IMR-90 (cell line): ENCODE measurements at regions not wholly inside any gene's neighbourhood (a gene's known extent, or its start where the extent isn't known, plus 50 kb on each side); places are given as distances from the start of the nearest gene placed in this dataset.
A peak's percentile ranks its signal among the peaks of the same experiment; 100 is the strongest.

ENCODE experiments used
- ATAC-seq: fragments of 200-7000 bp; cut with Tn5 transposase; 2 replicates; pipeline ENCODE4 v1.9.1; 2020; ENCODE audit warnings: low read depth, mild to moderate bottlenecking, moderate library complexity
- BruUV-seq: library from RNA; stranded (reverse); fragments of 400-500 nt; replicated peaks from 2 replicates; lab custom pipeline; 2021; lab: Mats Ljungman, UMichigan
- CTCF ChIA-PET: fragments of 300-600 bp; formaldehyde crosslinking; extraction: SDS; loops from one replicate; lab custom pipeline; 2021; ENCODE audit warnings: antibody characterized with exemption; lab: Yijun Ruan, JAX
- POLR2A ChIA-PET: fragments of 300-600 bp; sonication (Branson Sonifier 250); formaldehyde crosslinking; loops from one replicate; lab custom pipeline; 2022; ENCODE audit warnings: antibody characterized with exemption; ENCODE audit not compliant: unreplicated experiment; lab: Charles Lee
- DNase-seq: peaks from one replicate; pipeline ENCODE4 v3.0.0; 2013
- H2AFZ ChIP-seq: replicated peaks from 2 replicates; pipeline ENCODE3; 2013; ENCODE audit warnings: low read length, mild to moderate bottlenecking; ENCODE audit not compliant: poor library complexity
- H2AK5ac ChIP-seq: 2 replicates; pipeline ENCODE4 v1.6.1; 2013; ENCODE audit warnings: low read depth, low read length, inconsistent platforms
- H2AK9ac ChIP-seq: replicated peaks from 2 replicates; pipeline ENCODE3; 2013; ENCODE audit warnings: mild to moderate bottlenecking, low read depth, low read length, moderate library complexity; ENCODE audit not compliant: poor library complexity
- H2BK120ac ChIP-seq: 2 replicates; pipeline ENCODE4 v1.6.1; 2013; ENCODE audit warnings: low read depth, low read length, inconsistent platforms
- H2BK15ac ChIP-seq: 3 replicates; pipeline ENCODE4 v1.6.1; 2013; ENCODE audit warnings: low read depth, low read length, inconsistent platforms
- H2BK20ac ChIP-seq: 2 replicates; pipeline ENCODE4 v1.6.1; 2013; ENCODE audit warnings: low read depth, mild to moderate bottlenecking, inconsistent platforms, low read length, moderate library complexity
- H2BK5ac ChIP-seq: 2 replicates; pipeline ENCODE4 v1.6.1; 2013; ENCODE audit warnings: mild to moderate bottlenecking, low read depth, low read length, inconsistent platforms; ENCODE audit not compliant: poor library complexity, severe bottlenecking
- H3K14ac ChIP-seq: replicated peaks from 2 replicates; pipeline ENCODE4 v1.6.1; 2013; ENCODE audit warnings: low read depth, low read length, inconsistent platforms
- H3K18ac ChIP-seq: 2 replicates; pipeline ENCODE4 v1.6.1; 2013; ENCODE audit warnings: low read depth, low read length, control low read depth
- H3K23ac ChIP-seq: 2 replicates; pipeline ENCODE4 v1.6.1; 2013; ENCODE audit warnings: low read depth, low read length, inconsistent platforms
- H3K27ac ChIP-seq: 2 replicates; pipeline ENCODE4 v1.5.1; 2013; ENCODE audit warnings: mild to moderate bottlenecking, control low read depth, low read length; ENCODE audit not compliant: insufficient read depth
- H3K27me3 ChIP-seq: 2 replicates; pipeline ENCODE4 v1.6.1; 2013; ENCODE audit warnings: low read length; ENCODE audit not compliant: control insufficient read depth, insufficient read depth
- H3K36me3 ChIP-seq: 2 replicates; pipeline ENCODE4 v1.6.1; 2013; ENCODE audit warnings: low read length, mixed read lengths; ENCODE audit not compliant: control insufficient read depth, insufficient read depth
- H3K4ac ChIP-seq: 2 replicates; pipeline ENCODE4 v1.6.1; 2013; ENCODE audit warnings: low read depth, low read length, inconsistent platforms
- H3K4me1 ChIP-seq: 2 replicates; pipeline ENCODE4 v1.6.1; 2013; ENCODE audit warnings: low read length, mixed read lengths; ENCODE audit not compliant: control insufficient read depth, insufficient read depth
- H3K4me2 ChIP-seq: 2 replicates; pipeline ENCODE4 v1.6.1; 2013; ENCODE audit warnings: low read depth, mild to moderate bottlenecking, control low read depth, low read length, moderate library complexity
- H3K4me3 ChIP-seq: 2 replicates; pipeline ENCODE4 v1.5.1; 2013; ENCODE audit warnings: low read depth, mild to moderate bottlenecking, control low read depth, low read length, moderate library complexity; ENCODE audit not compliant: insufficient read depth
- H3K56ac ChIP-seq: 2 replicates; pipeline ENCODE4 v1.6.1; 2013; ENCODE audit warnings: low read length, inconsistent platforms; ENCODE audit not compliant: insufficient read depth; ENCODE audit errors: extremely low read depth
- H3K79me1 ChIP-seq, 2 experiments: 2 replicates each; pipeline ENCODE4 v1.6.1; 2013; ENCODE audit warnings: low read length in 2 of 2, inconsistent platforms in 1 of 2, low read depth in 1 of 2
- H3K9ac ChIP-seq: 2 replicates; pipeline ENCODE4 v1.6.1; 2013; ENCODE audit warnings: low read depth, low read length, control low read depth
- H3K9me1 ChIP-seq: 2 replicates; pipeline ENCODE4 v1.6.1; 2013; ENCODE audit warnings: low read length, inconsistent platforms; ENCODE audit not compliant: insufficient read depth
- H3K9me3 ChIP-seq: 2 replicates; pipeline ENCODE4 v1.6.1; 2013; ENCODE audit warnings: low read length; ENCODE audit not compliant: control insufficient read depth, insufficient read depth
- H4K20me1 ChIP-seq: 2 replicates; pipeline ENCODE4 v1.6.1; 2013; ENCODE audit warnings: low read length, inconsistent platforms; ENCODE audit not compliant: insufficient read depth
- H4K5ac ChIP-seq: 2 replicates; pipeline ENCODE4 v1.6.1; 2013; ENCODE audit warnings: mild to moderate bottlenecking, low read depth, low read length, control low read depth
- H4K8ac ChIP-seq, 2 experiments: 2 replicates each; pipeline ENCODE4 v1.6.1; 2013; ENCODE audit warnings: low read depth in 2 of 2, low read length in 2 of 2, control low read depth in 1 of 2, inconsistent platforms in 1 of 2
- H4K91ac ChIP-seq: 2 replicates; pipeline ENCODE4 v1.6.1; 2013; ENCODE audit warnings: low read depth, low read length, inconsistent platforms; ENCODE audit not compliant: insufficient read depth
- ELK1 ChIP-seq: fragments of 150-350 bp; IDR thresholded peaks from 2 replicates; pipeline ENCODE4 v1.6.1; 2016; ENCODE audit warnings: low read depth, mild to moderate bottlenecking, low read length, moderate library complexity, borderline replicate concordance
- MAZ ChIP-seq: IDR thresholded peaks from 2 replicates; pipeline ENCODE4 v1.6.1; 2012; ENCODE audit warnings: low read depth, mild to moderate bottlenecking, low read length, improper control_type of control experiment, moderate library complexity, borderline replicate concordance
- WGBS, 2 experiments: methylation state at CpG; one replicate each; pipeline versions ENCODE4 v1.1.5 to v1.1.7; 2013; ENCODE audit warnings: missing lambda C conversion rate in 2 of 2; ENCODE audit not compliant: insufficient read length in 1 of 2; ENCODE audit errors: extremely low coverage in 2 of 2; 5-methylcytosine and 5-hydroxymethylcytosine counted together
- dilution Hi-C: fragments of 300-500 bp; cut with HindIII; formaldehyde crosslinking; loops from one replicate; pipeline ENCODE4 v1.14.3; 2018; ENCODE audit warnings: low sequenced_read_pairs; ENCODE audit not compliant: unreplicated experiment
- in situ Hi-C: fragments of 300-500 bp; cut with MboI; formaldehyde crosslinking; loops from 3 replicates; pipeline ENCODE4 v1.14.3; 2019; ENCODE audit warnings: low sequenced_read_pairs, inconsistent platforms, mixed read lengths
- intact Hi-C: fragments of 100-400 bp; cut with micrococcal nuclease; formaldehyde crosslinking; loops from 2 replicates; pipeline ENCODE4 v1.10.0; 2022

DNA sequence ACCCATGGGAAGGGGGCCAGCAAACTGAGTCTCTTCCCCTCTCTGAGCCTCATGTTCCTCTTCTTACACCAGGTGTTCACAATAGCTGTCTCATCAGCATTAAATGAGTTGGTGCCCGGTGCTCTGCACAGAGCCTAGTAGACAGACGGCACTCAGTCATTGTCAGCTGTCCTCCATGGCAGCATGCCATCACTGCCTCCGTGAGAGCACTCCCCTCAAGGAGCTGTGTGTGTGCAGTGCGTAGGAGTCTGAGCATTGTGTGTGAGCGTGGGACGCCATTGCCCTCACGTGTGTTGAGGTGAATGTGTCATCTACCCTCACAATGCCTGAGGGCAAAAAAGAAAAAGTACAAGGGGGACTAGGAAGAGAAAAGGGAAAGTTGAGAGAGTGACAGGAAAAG lies 536.5 kb downstream of the CDK5RAP2 start:
- CTCF ChIA-PET, result no interaction called here
- Histone ChIP-seq H4K91ac (no peak overlapping the region), H3K27me3 (no peaks in the 10 kb centered on the region), H3K4me1 (no peaks in the 10 kb centered on the region), H2BK20ac (no peak overlapping the region), H2BK120ac (no peak overlapping the region), H2AK9ac (no peak overlapping the region), H3K9ac (no peak overlapping the region), H4K20me1 (no peaks in the 10 kb centered on the region), H3K9me1 (no peaks in the 10 kb centered on the region), H2BK15ac (no peak overlapping the region), H3K56ac (no peak overlapping the region), H3K36me3 (no peaks in the 10 kb centered on the region), H3K4ac (no peak overlapping the region), H3K9me3 (peaks cover 2% of the 10 kb centered on the region; the same call in 1 of the 2 replicates), H3K23ac (no peak overlapping the region), H3K27ac (no peak overlapping the region), H3K79me1 (no peaks in the 10 kb centered on the region), H3K18ac (no peak overlapping the region), H2BK5ac (no peak overlapping the region), H2AFZ (peak overlapping the region; percentile 21), H3K14ac (no peak overlapping the region), H3K4me3 (no peak overlapping the region), H4K8ac (no peak overlapping the region), H4K5ac (no peak overlapping the region), H2AK5ac (no peak overlapping the region), H3K4me2 (no peak overlapping the region)
- ATAC-seq, result no peak
- no peak for TF ChIP-seq ELK1
- TF ChIP-seq MAZ, result no peak
- WGBS, 2 experiments, result 50% methylated on average over 1 of the region's 7 CpGs; no CpG with 5 or more reads in 1 of the 2 experiments
- dilution Hi-C loops (no loop called here), in situ Hi-C loops (no loop called here), intact Hi-C loops (no loop called here)
- no TSS peak for BruUV-seq
- POLR2A ChIA-PET, result no interaction called here
- no peak for DNase-seq
